ENCODE measurements at regions not wholly inside any gene's neighbourhood (a gene's known extent, or its start where the extent isn't known, plus 50 kb on each side); places are given as distances from the start of the nearest gene placed in this dataset.

- no peak overlapping the region for H3K4me3 ChIP-seq
- peaks cover 65 to 100% (median 97%) of the 10 kb centered on the region in 11 experiments for H3K27me3 ChIP-seq
- H3K9me3 ChIP-seq (replicated peaks in 1 of 11): no peaks in the 10 kb centered on the region
- no peak overlapping the region for H3K9ac ChIP-seq
- H3K4me1 ChIP-seq: no peaks in the 10 kb centered on the region
- TF ChIP-seq Cebpa-rat (IDR thresholded peaks at IDR 0.05): no peak
- H3K36me3 ChIP-seq: no peaks in the 10 kb centered on the region
- H3K27ac ChIP-seq: no peak overlapping the region
- H4K20me1 ChIP-seq: no peaks in the 10 kb centered on the region
- H3K4me2 ChIP-seq: no peak overlapping the region
These were observed 266.9 kb upstream of the DIAPH2 start for GRCh38 chrX:96417695-96418094.

- H3K9ac ChIP-seq: no peak overlapping the region
- no peaks in the 10 kb centered on the region for H3K36me3 ChIP-seq
- H3K4me2 ChIP-seq: peak overlapping the region in 5 of 11 experiments; percentile 3 to 57 (median 29); a peak in 7 of 22 replicates
- peaks cover 0 to 23% (median 11%) of the 10 kb centered on the region in 10 experiments; a peak in 10 of 20 replicates for H3K4me1 ChIP-seq
- H4K20me1 ChIP-seq: no peaks in the 10 kb centered on the region
- peak overlapping the region in 4 of 11 experiments; percentile 59 to 76 (median 70); a peak in 7 of 22 replicates for H3K27ac ChIP-seq
- H3K4me3 ChIP-seq: no peak overlapping the region
- TF ChIP-seq Cebpa-rat (IDR thresholded peaks at IDR 0.05): peak in 7 of 11 experiments; percentile 39 to 98 (median 88); a peak in 12 of 22 replicates
- peaks cover 0 to 11% (median 0%) of the 10 kb centered on the region in 11 experiments; a peak in 5 of 22 replicates for H3K9me3 ChIP-seq (replicated peaks in 1 of 11)
- peaks cover 57 to 88% (median 79%) of the 10 kb centered on the region in 11 experiments for H3K27me3 ChIP-seq
These were observed 260.6 kb upstream of the DIAPH2 start for GRCh38 chrX:96424007-96424406.

DNA sequence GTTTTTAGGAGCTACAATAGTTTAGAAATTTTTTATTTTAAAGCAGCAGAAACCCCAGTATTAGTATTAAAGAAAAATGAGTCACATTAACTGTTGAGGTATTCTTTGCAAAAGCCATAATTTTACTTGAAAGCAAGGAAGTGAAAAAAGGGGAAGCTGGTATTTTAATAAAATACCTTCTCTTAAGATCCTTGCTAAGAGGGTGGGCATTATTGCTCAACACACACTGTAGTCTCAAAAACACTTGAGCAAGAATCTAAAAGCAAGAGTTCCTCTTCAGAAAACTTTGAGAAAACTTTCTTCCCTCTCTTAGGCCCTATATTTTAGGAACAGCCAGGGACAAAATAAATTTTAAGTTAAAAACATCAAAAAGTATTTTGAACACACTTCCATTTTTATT lies 259.4 kb upstream of the DIAPH2 start:
- Histone ChIP-seq H3K4me2 (peak overlapping the region in 6 of 11 experiments; percentile 12 to 57 (median 38); a peak in 8 of 22 replicates), H3K27ac (peak overlapping the region in 7 of 11 experiments; percentile 6 to 76 (median 59); a peak in 13 of 22 replicates), H3K27me3 (peaks cover 52 to 86% (median 78%) of the 10 kb centered on the region in 11 experiments; a peak in 21 of 22 replicates), H3K36me3 (no peaks in the 10 kb centered on the region), H3K4me3 (no peak overlapping the region), H3K4me1 (peaks cover 0 to 23% (median 11%) of the 10 kb centered on the region in 10 experiments; a peak in 10 of 20 replicates), H4K20me1 (no peaks in the 10 kb centered on the region), H3K9me3 (replicated peaks in 1 of 11) (peaks cover 0 to 11% (median 0%) of the 10 kb centered on the region in 11 experiments; a peak in 5 of 22 replicates), H3K9ac (peak overlapping the region in 2 of 11 experiments; percentile 0 to 20; a peak in 2 of 22 replicates)
- peak in 4 of 11 experiments; percentile 14 to 84 (median 62); a peak in 6 of 22 replicates for TF ChIP-seq Cebpa-rat (IDR thresholded peaks at IDR 0.05)

DNA sequence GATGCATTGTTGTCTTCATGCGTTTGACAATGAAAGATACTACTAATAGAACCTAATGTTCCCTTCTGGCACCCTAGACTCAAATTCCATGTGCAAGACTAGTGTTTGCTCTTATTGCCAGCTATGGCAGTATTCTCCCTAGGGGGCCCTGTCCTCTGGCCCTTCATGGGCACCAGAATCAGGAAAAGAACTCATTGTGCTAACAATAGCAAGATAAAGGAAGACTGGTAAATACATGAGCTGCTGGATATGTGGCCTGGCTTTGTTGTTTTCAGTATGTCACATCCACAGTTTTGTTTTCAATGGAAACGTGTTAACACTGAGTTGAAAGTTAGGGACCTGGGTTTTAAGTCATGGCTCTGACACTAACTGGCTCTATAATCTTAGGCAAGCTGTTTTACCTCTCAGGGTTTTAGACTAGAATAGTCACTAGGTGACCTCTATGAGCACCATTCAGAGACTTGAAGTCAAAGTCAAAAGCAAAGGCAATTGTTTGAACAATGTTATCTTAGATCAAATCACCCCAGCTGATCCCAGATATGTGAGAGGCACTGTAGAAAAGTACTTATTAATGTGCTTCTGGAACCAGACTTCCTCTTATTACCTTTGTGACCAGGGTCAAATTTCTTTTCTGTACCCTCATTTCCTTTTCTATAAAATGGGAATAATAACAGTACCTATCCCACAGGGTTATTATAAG lies 253.7 kb upstream of the DIAPH2 start:
- no peak for TF ChIP-seq Cebpa-rat (IDR thresholded peaks at IDR 0.05)
- Histone ChIP-seq H3K27ac (no peak overlapping the region), H3K27me3 (peaks cover 66 to 91% (median 86%) of the 10 kb centered on the region in 11 experiments), H3K4me3 (no peak overlapping the region), H3K4me2 (no peak overlapping the region), H3K36me3 (no peaks in the 10 kb centered on the region), H4K20me1 (no peaks in the 10 kb centered on the region; a peak in 1 of 22 replicates), H3K9ac (no peak overlapping the region), H3K9me3 (replicated peaks in 1 of 11) (peaks cover 0 to 10% (median 0%) of the 10 kb centered on the region in 11 experiments; a peak in 5 of 22 replicates), H3K4me1 (no peaks in the 10 kb centered on the region)

GRCh38 chrX:96432647-96433046 lies 252.0 kb upstream of the DIAPH2 start:
- Histone ChIP-seq H3K4me3 (no peak overlapping the region), H3K36me3 (no peaks in the 10 kb centered on the region), H4K20me1 (no peaks in the 10 kb centered on the region; a peak in 1 of 22 replicates), H3K4me2 (no peak overlapping the region), H3K27ac (no peak overlapping the region), H3K9ac (no peak overlapping the region), H3K9me3 (replicated peaks in 1 of 11) (no peaks in the 10 kb centered on the region; a peak in 1 of 22 replicates), H3K4me1 (no peaks in the 10 kb centered on the region; a peak in 1 of 20 replicates), H3K27me3 (peaks cover 79 to 99% (median 93%) of the 10 kb centered on the region in 11 experiments)
- TF ChIP-seq Cebpa-rat (IDR thresholded peaks at IDR 0.05): no peak

- no peak overlapping the region for H3K4me2 ChIP-seq
- H3K4me1 ChIP-seq: no peaks in the 10 kb centered on the region; a peak in 1 of 20 replicates
- no peaks in the 10 kb centered on the region; a peak in 1 of 22 replicates for H3K9me3 ChIP-seq (replicated peaks in 1 of 11)
- no peak overlapping the region for H3K9ac ChIP-seq
- H3K27me3 ChIP-seq: peaks cover 87 to 100% (median 97%) of the 10 kb centered on the region in 11 experiments
- no peak for TF ChIP-seq Cebpa-rat (IDR thresholded peaks at IDR 0.05)
- H4K20me1 ChIP-seq: no peaks in the 10 kb centered on the region; a peak in 1 of 22 replicates
- no peaks in the 10 kb centered on the region for H3K36me3 ChIP-seq
- H3K4me3 ChIP-seq: no peak overlapping the region
- H3K27ac ChIP-seq: no peak overlapping the region
These were observed 251.1 kb upstream of the DIAPH2 start for GRCh38 chrX:96433409-96434077.

DNA sequence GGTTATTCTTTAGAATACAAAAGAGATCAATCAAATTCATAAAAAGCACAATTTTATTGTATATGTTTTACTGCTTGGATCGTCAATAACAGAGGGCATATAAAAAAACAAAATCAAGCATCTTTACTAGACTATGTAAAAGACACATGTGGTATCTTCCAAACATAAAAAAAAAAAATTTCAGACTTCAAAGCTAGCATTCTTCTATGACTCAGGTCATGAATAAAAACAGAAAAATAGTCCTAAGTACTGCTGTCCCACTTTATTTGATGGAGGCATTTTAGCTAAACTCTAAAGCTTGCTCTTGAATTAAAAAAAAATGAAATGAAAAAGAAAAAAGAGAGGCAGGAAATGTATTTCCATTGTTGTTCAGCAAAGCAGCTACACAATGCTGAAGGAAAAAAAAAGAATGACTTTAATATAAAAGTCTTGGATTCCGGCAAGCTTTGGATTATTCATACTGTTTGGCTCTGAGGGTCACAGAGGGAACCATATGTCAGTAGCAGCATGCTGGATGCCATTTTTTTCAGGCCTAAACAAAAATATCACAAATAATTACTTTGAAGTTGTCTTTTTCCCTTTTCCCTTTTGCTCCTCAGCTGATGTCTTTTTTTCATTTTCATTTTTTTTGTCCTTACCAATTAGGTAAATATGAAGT lies 249.1 kb upstream of the DIAPH2 start:
- H4K20me1 ChIP-seq: no peaks in the 10 kb centered on the region; a peak in 1 of 22 replicates
- no peak overlapping the region for H3K4me3 ChIP-seq
- no peak for TF ChIP-seq Cebpa-rat (IDR thresholded peaks at IDR 0.05)
- H3K9ac ChIP-seq: no peak overlapping the region
- H3K9me3 ChIP-seq (replicated peaks in 1 of 11): no peaks in the 10 kb centered on the region
- no peaks in the 10 kb centered on the region for H3K36me3 ChIP-seq
- no peak overlapping the region for H3K4me2 ChIP-seq
- no peaks in the 10 kb centered on the region; a peak in 1 of 20 replicates for H3K4me1 ChIP-seq
- peaks cover 94 to 100% (median 99%) of the 10 kb centered on the region in 11 experiments for H3K27me3 ChIP-seq
- no peak overlapping the region for H3K27ac ChIP-seq

- Histone ChIP-seq H3K27me3 (peaks cover 93 to 100% (median 99%) of the 10 kb centered on the region in 11 experiments), H3K4me1 (no peaks in the 10 kb centered on the region; a peak in 1 of 20 replicates), H3K4me2 (no peak overlapping the region), H3K9ac (no peak overlapping the region), H3K36me3 (no peaks in the 10 kb centered on the region), H3K27ac (no peak overlapping the region), H3K4me3 (no peak overlapping the region), H4K20me1 (no peaks in the 10 kb centered on the region; a peak in 1 of 22 replicates), H3K9me3 (replicated peaks in 1 of 11) (no peaks in the 10 kb centered on the region; a peak in 1 of 22 replicates)
- no peak for TF ChIP-seq Cebpa-rat (IDR thresholded peaks at IDR 0.05)
These were observed 248.5 kb upstream of the DIAPH2 start for GRCh38 chrX:96436105-96436504.

Data from BLaER1 treated with 17β-estradiol and CSF1 and Interleukin-3, amounts not matched to agents 10 nM and 100 nM (cell line).